Prostate gland (tissue), 2 donors: ENCODE measurements at regions not wholly inside any gene's neighbourhood (a gene's known extent, or its start where the extent isn't known, plus 50 kb on each side); places are given as distances from the start of the nearest gene placed in this dataset.

Source experiments
- POLR2A ChIP-seq: fragments of 450-650 bp; IDR thresholded peaks from one replicate; pipeline ENCODE4 v1.6.1; 2016; ENCODE audit warnings: antibody characterized with exemption, mild to moderate bottlenecking
- POLR2AphosphoS5 ChIP-seq: sonication (generic); formaldehyde crosslinking; IDR thresholded peaks from one replicate; pipeline ENCODE4 v1.6.1; 2017; ENCODE audit warnings: antibody characterized with exemption
- TF ChIP-seq, protein P1 (sequence below), 4 experiments: fragments of 200-600 bp in 2 of 4; fragments of 450-650 bp in 2 of 4; sonication (generic) in 2 of 4; IDR thresholded peaks; 1 replicate in 3 of 4; 2 replicates in 1 of 4; pipeline ENCODE4 v1.5.1; 2016 to 2019; ENCODE audit warnings: antibody characterized with exemption in 4 of 4, mild to moderate bottlenecking in 2 of 4, moderate library complexity in 2 of 4

DNA sequence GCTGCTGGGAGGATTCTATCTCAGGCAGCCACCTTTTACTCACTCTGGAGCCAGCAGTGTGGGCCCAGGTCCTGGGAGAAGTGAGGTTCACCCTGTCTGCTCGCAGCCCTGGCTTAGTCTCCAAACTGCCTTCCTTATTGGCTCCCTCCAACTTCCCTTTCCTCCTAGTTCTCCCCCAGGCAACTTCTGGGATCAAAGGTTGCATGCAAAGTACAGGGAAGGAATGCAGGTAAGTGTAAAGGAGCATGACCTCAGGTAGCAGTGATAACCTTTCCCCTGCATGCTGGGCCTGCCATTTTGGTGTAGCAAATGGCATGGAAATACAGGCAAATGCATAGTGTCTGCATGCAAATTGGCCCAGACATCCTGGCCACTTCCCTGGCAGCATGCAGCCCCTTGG, 53.8 kb upstream of the ARAP3 start:
- TF ChIP-seq, protein P1, sequence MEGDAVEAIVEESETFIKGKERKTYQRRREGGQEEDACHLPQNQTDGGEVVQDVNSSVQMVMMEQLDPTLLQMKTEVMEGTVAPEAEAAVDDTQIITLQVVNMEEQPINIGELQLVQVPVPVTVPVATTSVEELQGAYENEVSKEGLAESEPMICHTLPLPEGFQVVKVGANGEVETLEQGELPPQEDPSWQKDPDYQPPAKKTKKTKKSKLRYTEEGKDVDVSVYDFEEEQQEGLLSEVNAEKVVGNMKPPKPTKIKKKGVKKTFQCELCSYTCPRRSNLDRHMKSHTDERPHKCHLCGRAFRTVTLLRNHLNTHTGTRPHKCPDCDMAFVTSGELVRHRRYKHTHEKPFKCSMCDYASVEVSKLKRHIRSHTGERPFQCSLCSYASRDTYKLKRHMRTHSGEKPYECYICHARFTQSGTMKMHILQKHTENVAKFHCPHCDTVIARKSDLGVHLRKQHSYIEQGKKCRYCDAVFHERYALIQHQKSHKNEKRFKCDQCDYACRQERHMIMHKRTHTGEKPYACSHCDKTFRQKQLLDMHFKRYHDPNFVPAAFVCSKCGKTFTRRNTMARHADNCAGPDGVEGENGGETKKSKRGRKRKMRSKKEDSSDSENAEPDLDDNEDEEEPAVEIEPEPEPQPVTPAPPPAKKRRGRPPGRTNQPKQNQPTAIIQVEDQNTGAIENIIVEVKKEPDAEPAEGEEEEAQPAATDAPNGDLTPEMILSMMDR (IDR thresholded peaks at IDR 0.05), result no peak
- TF ChIP-seq POLR2AphosphoS5 (no peak), POLR2A (no peak)
